Amniotic epithelial cell (primary cell): ENCODE measurements at regions not wholly inside any gene's neighbourhood (a gene's known extent, or its start where the extent isn't known, plus 50 kb on each side); places are given as distances from the start of the nearest gene placed in this dataset.
A peak's percentile ranks its signal among the peaks of the same experiment; 100 is the strongest.
"Not testable (repeated sequence)": the region's sequence is repeated elsewhere in the genome, so short reads cannot be mapped to it uniquely, and the experiment has no call there.

ENCODE experiments used
- DNase-seq: peaks from one replicate; pipeline ENCODE4 v3.0.0-alpha.2; 2010; ENCODE audit warnings: low read depth

GRCh38 chr18:35770376-35771014 is 189.0 kb downstream of the GALNT1 start:
- no peak for DNase-seq

GRCh38 chr18:35771172-35771571 is 189.6 kb downstream of the GALNT1 start:
- DNase-seq: no peak

DNA sequence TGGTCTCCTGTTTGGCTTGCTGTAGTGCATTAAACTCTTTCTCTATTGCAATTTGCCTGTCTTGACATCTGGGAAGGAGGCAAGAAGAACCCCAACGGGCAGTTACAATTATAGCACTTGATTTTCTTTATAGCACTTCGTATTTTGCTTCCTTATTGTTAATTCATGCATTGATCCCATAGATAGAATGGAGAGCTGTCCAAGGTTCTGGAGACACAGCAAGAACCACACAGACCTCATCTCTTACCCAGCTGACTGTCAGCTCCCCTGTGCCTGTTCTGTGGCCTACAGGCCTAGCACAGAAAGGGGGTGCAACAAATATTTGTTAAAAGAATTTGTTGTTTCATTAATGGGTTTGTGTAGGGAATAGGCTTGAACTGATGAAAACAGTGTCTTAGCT is 194.3 kb downstream of the GALNT1 start:
- DNase-seq: peak; percentile 15

- DNase-seq: no peak
These were observed 194.9 kb downstream of the GALNT1 start for GRCh38 chr18:35776473-35776872.

GRCh38 chr18:35777039-35777438 is 195.4 kb upstream of the RMP24 start:
- no peak for DNase-seq

- DNase-seq: no peak
These were observed 193.4 kb upstream of the RMP24 start for GRCh38 chr18:35778850-35779627.

GRCh38 chr18:35780937-35781336 is 191.5 kb upstream of the RMP24 start:
- no peak for DNase-seq

GRCh38 chr18:35782926-35783325 is 189.6 kb upstream of the RMP24 start:
- DNase-seq: peak; percentile 4

- DNase-seq: no peak
These were observed 186.0 kb upstream of the RMP24 start for GRCh38 chr18:35786365-35787042.

DNA sequence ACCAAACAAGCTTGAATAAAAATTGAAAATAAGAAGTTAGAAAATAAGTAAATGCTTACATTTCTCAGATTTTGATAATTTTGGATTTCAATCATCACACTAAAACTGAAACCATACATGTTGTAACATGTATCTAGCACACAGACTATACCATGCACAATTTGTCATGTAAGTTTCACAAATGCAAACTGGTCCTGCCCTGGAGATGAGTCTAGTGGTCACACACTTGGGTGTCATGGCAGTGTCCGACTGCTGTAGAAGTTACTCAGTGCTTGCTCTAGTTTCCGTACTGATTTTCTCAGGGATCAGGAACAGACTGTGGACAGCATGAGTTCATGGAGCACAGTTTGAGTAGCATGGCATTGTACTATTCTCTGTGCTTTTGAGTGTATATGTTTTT is 182.9 kb upstream of the RMP24 start:
- no peak for DNase-seq

GRCh38 chr18:35797948-35798347 is 174.5 kb upstream of the RMP24 start:
- DNase-seq: no peak

DNA sequence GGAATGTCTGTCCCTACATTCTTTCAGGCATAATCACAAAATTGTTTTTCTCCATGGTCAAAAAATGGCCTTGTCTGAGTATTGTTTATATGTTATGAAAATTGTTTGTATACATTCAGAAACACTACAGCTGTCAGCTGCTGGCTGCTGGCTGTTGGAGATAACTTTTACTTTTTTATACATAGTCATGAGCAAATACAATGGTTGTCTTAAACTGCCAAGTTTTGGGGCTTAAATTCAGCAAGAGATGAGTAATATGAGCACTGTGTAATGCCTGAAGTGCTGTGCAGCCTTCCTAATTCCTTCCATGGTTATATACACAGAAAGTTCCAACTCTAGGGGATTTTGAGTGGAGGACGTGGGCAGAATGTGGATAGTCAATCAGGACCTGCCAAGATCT is 168.9 kb upstream of the RMP24 start:
- DNase-seq: peak; percentile 44

GRCh38 chr18:35804377-35804776 is 168.1 kb upstream of the RMP24 start:
- DNase-seq: no peak

- DNase-seq: no peak
These were observed 164.6 kb upstream of the RMP24 start for GRCh38 chr18:35807811-35808335.

DNA sequence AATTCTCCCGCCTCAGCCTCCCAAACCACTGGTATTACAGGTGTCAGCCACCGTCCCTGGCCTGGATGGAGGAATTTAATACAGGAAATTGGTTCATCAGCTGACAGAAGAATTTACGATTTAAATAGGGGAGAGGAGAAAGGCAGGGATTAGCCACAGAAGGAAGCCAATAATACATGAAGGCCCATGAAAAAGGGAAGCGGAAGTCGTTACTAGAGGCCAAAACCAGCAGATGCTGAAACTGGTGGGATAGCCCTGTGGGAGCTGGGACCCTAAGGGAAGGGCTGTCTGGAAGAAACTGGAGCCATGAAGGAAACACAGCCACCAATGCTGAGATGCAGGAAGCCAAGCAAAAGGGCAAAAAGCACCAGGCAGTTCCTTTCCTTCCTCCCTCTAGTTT is 163.7 kb upstream of the RMP24 start:
- DNase-seq: no peak

DNA sequence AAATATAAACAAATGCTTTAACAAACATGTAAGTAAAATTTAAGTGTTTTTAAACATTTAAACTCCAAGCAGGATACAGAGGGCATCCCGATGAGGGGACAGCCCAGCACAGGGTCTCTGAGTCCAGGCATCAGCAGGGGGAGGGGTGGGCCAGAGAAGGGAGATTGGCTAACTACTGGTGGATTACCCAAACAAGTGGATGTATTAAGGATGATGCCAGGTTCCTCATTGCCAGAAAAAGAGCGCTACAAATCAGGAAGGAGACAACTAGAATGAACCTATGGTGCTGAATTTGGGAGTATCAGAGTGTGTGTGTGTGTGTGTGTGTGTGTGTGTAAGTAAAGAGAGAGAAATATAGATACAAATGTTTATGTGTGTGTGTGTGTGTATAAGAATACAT is 162.0 kb upstream of the RMP24 start:
- no peak for DNase-seq

GRCh38 chr18:35811896-35812295 is 160.6 kb upstream of the RMP24 start:
- no peak for DNase-seq

- not testable (repeated sequence) for DNase-seq
These were observed 157.5 kb upstream of the RMP24 start for GRCh38 chr18:35815011-35815410.

- no peak for DNase-seq
These were observed 156.5 kb upstream of the RMP24 start for GRCh38 chr18:35816003-35816402.

DNA sequence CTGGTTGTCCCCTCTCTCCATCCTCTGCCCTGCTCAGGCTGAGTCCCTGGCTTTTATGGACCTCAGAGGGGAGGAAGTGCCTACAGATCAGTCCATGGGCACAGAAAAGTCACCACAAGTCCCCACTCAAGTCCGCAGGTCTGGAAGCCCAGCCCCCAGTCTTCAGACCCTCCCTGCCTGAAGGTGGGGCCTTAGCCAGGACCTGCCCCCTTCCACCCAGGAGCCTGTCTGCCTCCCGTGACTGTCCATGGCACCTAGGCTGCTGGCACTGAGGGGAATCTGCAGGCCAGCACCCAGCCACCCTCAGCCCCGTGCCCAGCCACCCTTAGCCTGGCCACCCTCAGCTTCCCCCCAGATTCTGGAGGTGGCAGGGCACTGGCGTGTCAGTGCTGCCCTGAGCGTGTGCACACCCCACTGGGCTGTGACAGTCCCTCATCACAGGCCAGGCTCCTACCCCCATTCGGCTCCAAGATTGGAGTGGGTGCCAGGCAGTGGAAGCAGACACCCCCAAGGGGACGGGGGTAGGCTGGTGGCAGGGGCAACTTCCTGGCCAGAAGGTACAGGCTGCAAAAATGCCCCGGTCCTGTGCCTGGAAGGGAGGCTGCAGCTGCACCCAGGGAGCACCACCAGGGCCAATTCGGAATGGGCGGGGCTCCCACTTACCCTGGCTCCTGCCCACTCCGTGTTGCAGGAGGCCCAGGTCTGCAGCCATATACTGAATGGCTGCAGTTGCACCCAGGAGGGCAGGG is 154.7 kb upstream of the RMP24 start:
- no peak for DNase-seq

GRCh38 chr18:35818353-35818667 is 154.2 kb upstream of the RMP24 start:
- no peak for DNase-seq

DNA sequence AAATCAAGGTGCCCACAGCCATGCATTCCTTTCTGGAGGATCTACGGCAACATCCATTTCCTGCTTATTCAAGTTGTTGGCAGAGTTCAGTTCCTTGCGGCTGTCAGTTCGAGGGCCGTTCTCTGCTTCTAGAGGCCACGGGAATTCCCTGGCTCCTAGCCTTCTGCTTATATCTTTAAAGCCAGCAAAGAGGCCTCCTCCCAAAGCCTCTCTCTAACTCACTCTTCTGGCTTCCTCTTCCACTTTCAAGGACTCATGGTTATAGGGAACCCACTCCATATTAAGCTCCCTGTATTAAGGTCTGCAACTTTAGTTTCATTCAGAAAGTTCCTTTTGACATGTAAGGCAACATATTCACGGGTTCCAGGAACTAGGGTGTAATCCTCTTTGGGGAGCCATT is 150.1 kb upstream of the RMP24 start:
- no peak for DNase-seq
